A673 (cell line): ENCODE measurements at regions not wholly inside any gene's neighbourhood (a gene's known extent, or its start where the extent isn't known, plus 50 kb on each side); places are given as distances from the start of the nearest gene placed in this dataset.

Source experiments
- CTCF ChIP-seq: fragments of 300-800, 200-600 bp; sonication (generic); conservative IDR thresholded peaks from 2 replicates; pipeline ENCODE4 v1.5.1; 2017; ENCODE audit warnings: low read depth, mild to moderate bottlenecking, antibody characterized with exemption, low read length, moderate library complexity, mixed read lengths
- EZH2 ChIP-seq: fragments of 200-600 bp; sonication (generic); IDR thresholded peaks from 2 replicates; pipeline ENCODE4 v1.6.1; 2017; ENCODE audit warnings: borderline replicate concordance, low read depth, mild to moderate bottlenecking, mixed read lengths, antibody characterized with exemption, low read length; ENCODE audit not compliant: poor library complexity, severe bottlenecking

- TF ChIP-seq CTCF (no peak), EZH2 (no peak)
Observed at GRCh38 chr4:24274381-24274941, 309.9 kb downstream of the DHX15 start.
